SK-N-SH treated with all-trans-retinoic acid at 6 μM for 48 hours (cell line): ENCODE measurements at regions not wholly inside any gene's neighbourhood (a gene's known extent, or its start where the extent isn't known, plus 50 kb on each side); places are given as distances from the start of the nearest gene placed in this dataset.

ENCODE experiments used
- ATAC-seq: fragments of 200-7000 bp; cut with Tn5 transposase; 3 replicates; pipeline ENCODE4 v1.9.1; 2020; ENCODE audit warnings: mild to moderate bottlenecking, moderate library complexity
- BACH2 ChIP-seq: fragments of 250-450 bp; sonication (Bioruptor Pico); IDR thresholded peaks from 2 replicates; pipeline ENCODE4 v1.9.0; 2021; ENCODE audit warnings: mild to moderate bottlenecking, borderline replicate concordance
- CREB5 ChIP-seq: fragments of 250-450 bp; sonication (Bioruptor Pico); IDR thresholded peaks from 2 replicates; pipeline ENCODE4 v1.5.1; 2020; ENCODE audit warnings: low read depth, mild to moderate bottlenecking, moderate library complexity
- CSDC2 ChIP-seq: fragments of 250-450 bp; sonication (Bioruptor Pico); IDR thresholded peaks from 2 replicates; pipeline ENCODE4 v1.5.0; 2020; ENCODE audit warnings: mild to moderate bottlenecking, moderate library complexity
- CSRNP3 ChIP-seq: fragments of 250-450 bp; sonication (Bioruptor Pico); IDR thresholded peaks from 2 replicates; pipeline ENCODE4 v1.5.1; 2021; ENCODE audit warnings: mild to moderate bottlenecking, moderate library complexity
- ESRRG ChIP-seq: fragments of 250-450 bp; sonication (Bioruptor Pico); IDR thresholded peaks from 2 replicates; pipeline ENCODE4 v1.6.1; 2021; ENCODE audit warnings: mild to moderate bottlenecking
- GLIS3 ChIP-seq: fragments of 250-450 bp; sonication (Bioruptor Pico); IDR thresholded peaks from 2 replicates; pipeline ENCODE4 v1.5.0; 2020; ENCODE audit warnings: mild to moderate bottlenecking, moderate library complexity
- ISL1 ChIP-seq: fragments of 250-450 bp; sonication (Bioruptor Pico); IDR thresholded peaks from 2 replicates; pipeline ENCODE4 v2.1.2; 2022; ENCODE audit warnings: mild to moderate bottlenecking, moderate library complexity
- OSR1 ChIP-seq: fragments of 250-450 bp; sonication (Bioruptor Pico); IDR thresholded peaks from 2 replicates; pipeline ENCODE4 v1.8.0; 2022; ENCODE audit warnings: moderate library complexity, mild to moderate bottlenecking, inconsistent platforms
- PPARA ChIP-seq: fragments of 250-450 bp; sonication (Bioruptor Pico); IDR thresholded peaks from 2 replicates; pipeline ENCODE4 v1.5.0; 2020; ENCODE audit warnings: mild to moderate bottlenecking, borderline replicate concordance
- RARB ChIP-seq: fragments of 250-450 bp; sonication (Bioruptor Pico); IDR thresholded peaks from 2 replicates; pipeline ENCODE4 v1.8.0; 2021; ENCODE audit warnings: mild to moderate bottlenecking, moderate library complexity
- SNAI2 ChIP-seq: fragments of 250-450 bp; sonication (Bioruptor Pico); IDR thresholded peaks from 2 replicates; pipeline ENCODE4 v1.5.0; 2020; ENCODE audit warnings: mild to moderate bottlenecking, moderate library complexity
- TCF4 ChIP-seq: fragments of 250-450 bp; sonication (Bioruptor Pico); IDR thresholded peaks from 2 replicates; pipeline ENCODE4 v1.8.0; 2021; ENCODE audit warnings: mild to moderate bottlenecking, moderate library complexity, borderline replicate concordance
- TOX ChIP-seq: fragments of 250-450 bp; sonication (Bioruptor Pico); IDR thresholded peaks from 2 replicates; pipeline ENCODE4 v1.8.0; 2021; ENCODE audit warnings: mild to moderate bottlenecking, moderate library complexity, borderline replicate concordance
- ZC3H10 ChIP-seq: fragments of 250-450 bp; sonication (Bioruptor Pico); IDR thresholded peaks from 2 replicates; pipeline ENCODE4 v1.5.1; 2021; ENCODE audit warnings: mild to moderate bottlenecking, moderate library complexity
- ZFP3 ChIP-seq: fragments of 250-450 bp; sonication (Bioruptor Pico); IDR thresholded peaks from 2 replicates; pipeline ENCODE4 v1.5.0; 2020; ENCODE audit warnings: mild to moderate bottlenecking, moderate library complexity
- ZFP30 ChIP-seq: fragments of 450-650 bp; formaldehyde crosslinking; IDR thresholded peaks from 2 replicates; pipeline ENCODE4 v1.5.0; 2022; ENCODE audit warnings: mild to moderate bottlenecking, moderate library complexity
- ZNF565 ChIP-seq: fragments of 450-650 bp; formaldehyde crosslinking; conservative IDR thresholded peaks from 2 replicates; pipeline ENCODE4 v1.5.0; 2020; ENCODE audit warnings: low read depth, mild to moderate bottlenecking, moderate library complexity
- ZNF8 ChIP-seq: fragments of 450-650 bp; formaldehyde crosslinking; IDR thresholded peaks from 2 replicates; pipeline ENCODE4 v1.5.0; 2020; ENCODE audit warnings: mild to moderate bottlenecking, moderate library complexity

- no peak for TF ChIP-seq ZNF565 (CRISPR knock-in tag)
- TF ChIP-seq OSR1: no peak
- no peak for TF ChIP-seq ISL1 (CRISPR knock-in tag)
- TF ChIP-seq, all 23 proteins: peak for 0
Observed at GRCh38 chr5:74301576-74301975, 339.0 kb downstream of the ENC1 start (continued).

GRCh38 chr5:74300808-74301389 is 339.6 kb downstream of the ENC1 start:
- no peak for TF ChIP-seq RARB (CRISPR knock-in tag)
- TF ChIP-seq, all 23 proteins: peak for 0
- ATAC-seq: no peak

- ATAC-seq: no peak
Observed at GRCh38 chr5:74299833-74300232, 340.7 kb downstream of the ENC1 start.

GRCh38 chr5:74296685-74297408 is 343.7 kb downstream of the ENC1 start:
- TF ChIP-seq OSR1 (no peak), CREB5 (CRISPR knock-in tag) (no peak), ZFP30 (CRISPR knock-in tag) (no peak), TOX (CRISPR knock-in tag) (no peak), RARB (CRISPR knock-in tag) (no peak), ZFP3 (no peak), CSRNP3 (no peak), PPARA (CRISPR knock-in tag) (no peak), SNAI2 (no peak), ESRRG (CRISPR knock-in tag) (no peak)
- ATAC-seq: peak; percentile 67

More at GRCh38 chr5:74299833-74300232, 340.7 kb downstream of the ENC1 start:
- TF ChIP-seq CREB5 (CRISPR knock-in tag) (no peak), BACH2 (no peak), SNAI2 (no peak), CSDC2 (no peak), ESRRG (CRISPR knock-in tag) (no peak), ZFP30 (CRISPR knock-in tag) (no peak), GLIS3 (CRISPR knock-in tag) (no peak)

GRCh38 chr5:74295676-74296075 is 344.9 kb downstream of the ENC1 start:
- TF ChIP-seq PPARA (CRISPR knock-in tag): no peak
- no peak for TF ChIP-seq TCF4 (CRISPR knock-in tag)
- no peak for TF ChIP-seq RARB (CRISPR knock-in tag)
- TF ChIP-seq ISL1 (CRISPR knock-in tag): no peak
- TF ChIP-seq BACH2: no peak
- TF ChIP-seq ZFP30 (CRISPR knock-in tag): no peak
- TF ChIP-seq ESRRG (CRISPR knock-in tag): no peak
- no peak for TF ChIP-seq CSRNP3
- no peak for TF ChIP-seq SNAI2
- TF ChIP-seq ZNF8 (CRISPR knock-in tag): no peak
- no peak for TF ChIP-seq ZC3H10
- no peak for TF ChIP-seq ZNF565 (CRISPR knock-in tag)
- no peak for TF ChIP-seq OSR1
- TF ChIP-seq, all 23 proteins: peak for 0
- no peak for ATAC-seq

- no peak for ATAC-seq
- 0 out of 2 replicates have a peak, but pooled peaks have one; percentile 18 for TF ChIP-seq TCF4 (CRISPR knock-in tag)
- TF ChIP-seq BACH2: no peak
Observed at GRCh38 chr5:74295141-74295540, 345.4 kb downstream of the ENC1 start.
